A673 (cell line): ENCODE measurements at regions not wholly inside any gene's neighbourhood (a gene's known extent, or its start where the extent isn't known, plus 50 kb on each side); places are given as distances from the start of the nearest gene placed in this dataset.

Source experiments
- CTCF ChIP-seq: fragments of 300-800, 200-600 bp; sonication (generic); conservative IDR thresholded peaks from 2 replicates; pipeline ENCODE4 v1.5.1; 2017; ENCODE audit warnings: low read depth, mild to moderate bottlenecking, antibody characterized with exemption, low read length, moderate library complexity, mixed read lengths
- EZH2 ChIP-seq: fragments of 200-600 bp; sonication (generic); IDR thresholded peaks from 2 replicates; pipeline ENCODE4 v1.6.1; 2017; ENCODE audit warnings: borderline replicate concordance, low read depth, mild to moderate bottlenecking, mixed read lengths, antibody characterized with exemption, low read length; ENCODE audit not compliant: poor library complexity, severe bottlenecking

DNA sequence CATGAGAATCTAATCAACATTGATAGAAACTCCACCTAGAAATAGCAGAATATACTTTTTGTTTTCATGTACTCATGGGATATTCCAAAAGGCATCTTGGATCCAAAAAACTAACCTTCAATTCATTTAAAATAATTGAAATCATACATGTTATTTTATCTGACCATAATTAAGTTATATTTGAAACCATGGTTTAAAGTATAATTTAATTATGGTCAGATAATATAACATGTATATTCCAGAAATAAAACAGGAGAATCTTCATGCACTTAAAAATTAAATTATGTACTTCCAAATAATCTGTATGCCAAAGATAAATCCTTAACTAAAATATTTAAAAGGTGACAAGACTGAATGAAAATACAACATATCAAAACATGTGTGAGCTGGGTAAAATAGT, 651.3 kb upstream of the LINC00305 start:
- TF ChIP-seq CTCF (no peak), EZH2 (no peak)
